GM21529 (cell line): ENCODE measurements at regions not wholly inside any gene's neighbourhood (a gene's known extent, or its start where the extent isn't known, plus 50 kb on each side); places are given as distances from the start of the nearest gene placed in this dataset.
A peak's percentile ranks its signal among the peaks of the same experiment; 100 is the strongest.
"Not testable (repeated sequence)": the region's sequence is repeated elsewhere in the genome, so short reads cannot be mapped to it uniquely, and the experiment has no call there.

Experiments used
- ATAC-seq: cut with Tn5 transposase; IDR thresholded peaks from one replicate; pipeline ENCODE4 v1.9.1; 2021; ENCODE audit not compliant: unreplicated experiment

- peak; percentile 56 for ATAC-seq
Measured at GRCh38 chr2:147327613-147328012, 517.2 kb upstream of the ACVR2A start.

DNA sequence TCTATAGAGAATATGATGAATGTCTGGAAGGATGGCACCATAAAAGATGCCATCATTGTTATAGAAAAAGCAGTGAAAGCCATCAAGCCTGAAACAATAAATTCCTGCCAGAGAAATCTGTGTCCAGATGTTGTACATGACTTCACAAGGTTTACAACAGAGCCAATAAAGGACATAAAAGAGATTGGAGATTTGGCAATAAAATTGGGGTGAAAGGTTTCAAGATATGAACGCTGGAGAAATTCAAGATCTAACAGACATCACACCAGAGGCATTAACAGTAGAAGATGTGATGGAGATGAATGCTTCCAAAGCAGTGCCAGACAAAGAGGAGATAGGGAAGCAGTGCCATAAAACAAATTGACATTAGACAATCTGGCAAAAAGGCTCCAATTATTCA, 518.8 kb upstream of the ACVR2A start:
- no peak for ATAC-seq

DNA sequence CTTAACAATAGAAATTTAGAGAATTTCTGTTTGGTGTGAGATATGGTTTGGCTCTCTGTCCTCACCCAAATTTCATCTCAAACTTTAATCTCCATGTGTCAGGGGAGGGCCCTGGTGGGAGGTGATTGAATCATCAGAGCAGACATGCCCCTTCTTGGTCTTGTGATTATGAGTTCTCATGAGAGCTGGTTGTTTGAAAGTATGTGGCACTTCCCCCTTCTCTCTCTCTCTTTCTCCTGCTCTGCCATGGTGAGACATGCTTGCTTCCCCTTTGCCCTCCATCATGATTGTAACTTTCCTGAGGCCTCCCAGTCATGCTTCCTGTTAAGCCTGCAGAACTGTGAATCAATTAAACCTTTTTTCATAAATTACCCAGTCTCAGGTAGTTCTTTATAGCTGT, 524.7 kb upstream of the ACVR2A start:
- no peak for ATAC-seq

GRCh38 chr2:147311058-147311430, 533.8 kb upstream of the ACVR2A start:
- ATAC-seq, result no peak

- no peak for ATAC-seq
Measured at GRCh38 chr2:147310335-147311057, 534.3 kb upstream of the ACVR2A start.

GRCh38 chr2:147297820-147298219, 547.0 kb upstream of the ACVR2A start:
- peak; percentile 98 for ATAC-seq

DNA sequence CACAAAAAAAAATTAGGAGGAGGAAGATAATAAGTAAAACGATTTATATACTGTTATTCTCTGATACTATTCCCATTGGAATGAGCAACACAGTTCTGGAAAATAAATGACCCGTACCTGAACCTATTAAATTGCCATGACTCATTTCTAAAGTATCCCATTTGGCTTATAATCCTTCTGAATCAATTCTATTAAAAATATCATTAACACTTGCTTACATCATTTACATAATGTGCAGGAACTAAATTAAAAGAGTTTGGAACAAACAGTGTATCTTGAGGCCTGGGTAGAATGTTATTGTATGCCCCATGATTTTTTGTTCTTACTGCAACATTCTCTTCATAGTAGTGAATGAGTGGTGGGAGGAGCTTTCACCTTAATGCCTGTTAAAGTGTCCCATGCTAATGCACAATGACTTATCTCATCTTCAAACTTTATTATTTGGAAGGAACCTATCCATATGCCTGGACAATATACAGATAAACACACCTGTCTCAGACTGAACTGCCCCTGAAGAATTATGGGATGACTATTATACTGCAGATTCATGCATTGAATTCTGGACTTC, 549.9 kb upstream of the ACVR2A start:
- ATAC-seq, result no peak

- ATAC-seq, result no peak
Measured at GRCh38 chr2:147293991-147294824, 550.6 kb upstream of the ACVR2A start.

DNA sequence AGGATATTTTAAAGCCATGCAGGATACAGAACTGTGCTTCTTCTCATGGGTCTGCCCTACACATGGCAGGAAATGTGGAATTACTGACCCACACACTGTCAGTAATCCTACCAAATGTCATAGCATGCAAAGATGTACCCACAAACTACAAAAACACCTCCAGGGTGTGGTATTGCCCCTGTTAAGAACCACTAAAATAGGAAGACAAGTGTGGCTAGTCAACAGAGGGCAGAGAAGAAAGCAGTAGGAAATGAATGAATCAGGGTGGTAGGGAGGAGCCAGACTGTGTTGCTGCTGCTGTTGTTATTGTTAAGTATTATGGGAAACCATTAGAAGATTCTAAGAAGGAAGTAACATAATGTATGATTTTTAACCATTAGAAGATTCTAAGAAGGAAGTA, 556.7 kb upstream of the ACVR2A start:
- no peak for ATAC-seq

- no peak for ATAC-seq
Measured at GRCh38 chr2:147275943-147276342, 568.9 kb upstream of the ACVR2A start.

DNA sequence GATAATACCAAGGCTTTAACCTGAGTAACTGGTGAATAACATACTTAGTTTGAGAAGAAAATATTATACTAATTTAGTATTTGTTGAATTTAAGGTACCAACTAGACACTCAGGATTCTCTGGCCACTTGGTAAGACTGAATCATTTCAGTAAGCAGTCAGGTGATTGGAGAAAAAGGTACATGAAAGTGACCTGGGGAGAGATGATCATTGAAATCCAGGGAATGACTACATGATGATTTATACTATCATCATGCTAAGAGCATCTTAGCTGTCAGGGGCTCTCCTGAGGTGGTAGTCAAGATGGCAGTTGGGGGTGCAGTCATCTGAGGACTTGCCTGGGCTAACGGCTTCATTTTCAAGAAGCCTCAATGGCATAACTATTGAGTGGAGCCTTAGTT, 571.2 kb upstream of the ACVR2A start:
- ATAC-seq, result no peak

- no peak for ATAC-seq
Measured at GRCh38 chr2:147273106-147273505, 571.7 kb upstream of the ACVR2A start.

- not testable (repeated sequence) for ATAC-seq
Measured at GRCh38 chr2:147269581-147269980, 575.2 kb upstream of the ACVR2A start.

DNA sequence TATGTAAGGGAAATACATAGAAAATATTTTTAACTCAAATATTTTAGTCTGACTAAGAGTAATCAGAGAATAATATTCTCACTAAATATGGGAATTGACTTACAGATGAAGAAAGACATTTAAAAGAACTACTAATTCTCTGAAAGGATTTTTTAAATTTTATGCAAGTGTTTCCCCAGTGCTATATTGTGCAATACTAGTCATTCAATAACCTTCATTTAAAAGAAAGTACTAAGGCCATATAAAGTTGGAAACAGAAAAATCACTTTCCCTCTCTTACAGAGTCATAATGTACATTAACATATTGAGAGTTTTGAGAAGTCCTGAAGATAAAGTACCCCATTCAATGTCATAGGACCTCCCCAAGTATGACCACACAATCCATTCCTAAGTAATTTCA, 584.6 kb upstream of the ACVR2A start:
- no peak for ATAC-seq

GRCh38 chr2:147255812-147256211, 589.0 kb upstream of the ACVR2A start:
- ATAC-seq, result no peak

DNA sequence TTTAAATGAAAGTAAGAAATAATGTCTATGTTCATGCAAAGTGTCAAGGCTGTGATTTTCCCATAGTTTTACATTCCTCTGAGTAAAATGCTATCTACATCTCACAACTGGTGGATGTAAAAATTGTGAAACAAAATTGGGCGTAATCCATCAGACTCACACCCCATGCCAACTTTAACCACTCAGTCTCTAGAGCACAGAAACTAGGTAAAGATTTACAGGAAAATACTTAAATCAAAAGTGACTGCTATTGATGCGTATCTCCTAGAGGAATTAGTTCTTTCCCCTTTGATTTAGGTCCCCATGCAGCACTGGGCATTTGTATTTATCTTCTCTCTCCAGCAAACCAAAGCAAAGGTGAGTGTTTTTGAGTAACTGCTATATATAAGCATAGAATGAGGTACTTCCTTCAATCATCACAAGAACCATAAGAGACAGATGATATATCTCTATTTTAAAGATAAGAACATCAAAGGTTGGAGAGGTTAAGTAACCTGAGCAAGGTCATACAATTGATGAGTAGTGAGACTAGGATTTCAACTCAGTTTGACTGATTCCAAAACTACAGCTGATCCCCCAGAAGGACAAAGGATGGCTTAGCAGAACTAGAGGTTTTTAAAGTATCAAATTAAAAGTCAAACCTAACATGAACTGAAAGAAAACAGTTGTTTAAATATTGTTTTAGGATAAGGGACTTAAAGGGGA, 594.0 kb upstream of the ACVR2A start:
- ATAC-seq, result peak; percentile 67

DNA sequence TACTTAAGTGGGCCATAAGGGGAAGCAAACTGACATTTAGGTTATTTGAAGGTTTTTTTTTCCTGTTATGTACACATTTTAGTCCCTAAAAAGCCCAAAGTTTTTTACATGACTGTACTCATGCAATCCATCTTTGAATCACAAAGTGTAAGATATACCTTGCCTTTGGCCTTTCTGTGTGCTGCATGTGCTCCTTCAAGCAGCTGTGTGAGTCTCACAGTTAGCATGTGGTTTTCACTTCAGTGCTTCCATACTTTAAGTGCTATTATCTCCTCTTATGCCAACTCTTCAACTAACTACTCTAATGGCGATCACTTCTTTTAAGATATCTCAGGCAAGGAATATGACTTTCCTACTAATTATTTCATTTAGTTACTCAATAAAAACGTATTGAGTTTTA, 597.1 kb upstream of the ACVR2A start:
- no peak for ATAC-seq

DNA sequence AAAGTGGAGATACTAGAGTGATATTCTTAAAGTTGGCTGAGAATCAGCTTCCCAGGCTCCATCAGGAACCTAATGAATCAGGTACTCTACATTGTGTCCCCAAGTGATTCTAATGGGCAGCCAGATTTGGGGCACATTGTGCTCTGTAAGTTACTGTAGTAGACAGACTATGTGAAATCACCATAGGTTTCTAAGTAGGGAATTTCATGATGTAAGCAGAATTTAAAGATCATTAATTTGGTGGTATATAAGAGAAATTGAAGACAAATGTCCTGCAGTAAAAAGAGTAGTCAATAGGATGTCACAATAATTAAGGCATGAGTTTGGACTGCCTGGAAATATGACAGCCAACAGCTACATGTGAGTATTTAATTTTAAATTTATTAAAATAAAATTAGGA, 602.4 kb upstream of the ACVR2A start:
- ATAC-seq, result no peak

- no peak for ATAC-seq
Measured at GRCh38 chr2:147236601-147237000, 608.2 kb upstream of the ACVR2A start.

GRCh38 chr2:147232225-147232669, 612.6 kb upstream of the ACVR2A start:
- peak; percentile 26 for ATAC-seq

- peak; percentile 88 for ATAC-seq
Measured at GRCh38 chr2:147231607-147232006, 613.2 kb upstream of the ACVR2A start.
